ENCODE measurements at regions not wholly inside any gene's neighbourhood (a gene's known extent, or its start where the extent isn't known, plus 50 kb on each side); places are given as distances from the start of the nearest gene placed in this dataset.

DNA sequence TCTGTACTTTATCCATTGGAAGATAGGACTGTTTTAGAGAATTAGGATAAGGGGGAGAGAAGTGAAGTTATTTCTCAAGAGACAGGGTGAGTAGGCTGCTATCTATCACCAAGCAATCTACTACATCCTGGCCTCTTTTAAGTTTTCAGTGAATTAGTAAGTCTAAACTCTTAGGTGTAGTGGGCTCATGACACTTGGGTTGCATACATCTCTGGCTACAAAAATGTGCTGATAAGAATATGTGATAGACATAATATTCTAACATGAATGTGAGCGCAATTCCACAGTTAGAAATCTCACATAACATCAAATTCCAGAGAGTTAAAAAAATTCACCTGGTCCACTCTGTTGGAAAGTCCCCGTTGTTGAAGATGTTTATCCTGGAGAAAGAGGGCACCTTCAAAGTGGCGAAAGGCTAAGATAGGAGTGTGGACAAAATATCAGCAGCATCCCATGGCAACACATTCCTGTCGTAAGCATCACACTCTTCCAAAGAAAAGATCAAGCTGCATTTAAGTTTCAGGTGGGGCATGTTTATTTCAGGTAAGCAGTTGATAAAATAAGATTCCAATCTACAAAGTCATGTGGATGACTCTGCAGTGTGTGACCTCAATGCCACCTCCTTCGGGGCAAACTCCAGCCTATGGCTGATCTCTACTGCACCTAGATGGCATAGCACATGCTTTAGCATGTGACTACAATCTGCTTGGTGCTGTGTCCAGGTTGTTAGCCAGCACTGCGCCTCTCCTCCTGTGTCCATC, 111.7 kb upstream of the NEDD9 start:
- TF ChIP-seq, protein P1, sequence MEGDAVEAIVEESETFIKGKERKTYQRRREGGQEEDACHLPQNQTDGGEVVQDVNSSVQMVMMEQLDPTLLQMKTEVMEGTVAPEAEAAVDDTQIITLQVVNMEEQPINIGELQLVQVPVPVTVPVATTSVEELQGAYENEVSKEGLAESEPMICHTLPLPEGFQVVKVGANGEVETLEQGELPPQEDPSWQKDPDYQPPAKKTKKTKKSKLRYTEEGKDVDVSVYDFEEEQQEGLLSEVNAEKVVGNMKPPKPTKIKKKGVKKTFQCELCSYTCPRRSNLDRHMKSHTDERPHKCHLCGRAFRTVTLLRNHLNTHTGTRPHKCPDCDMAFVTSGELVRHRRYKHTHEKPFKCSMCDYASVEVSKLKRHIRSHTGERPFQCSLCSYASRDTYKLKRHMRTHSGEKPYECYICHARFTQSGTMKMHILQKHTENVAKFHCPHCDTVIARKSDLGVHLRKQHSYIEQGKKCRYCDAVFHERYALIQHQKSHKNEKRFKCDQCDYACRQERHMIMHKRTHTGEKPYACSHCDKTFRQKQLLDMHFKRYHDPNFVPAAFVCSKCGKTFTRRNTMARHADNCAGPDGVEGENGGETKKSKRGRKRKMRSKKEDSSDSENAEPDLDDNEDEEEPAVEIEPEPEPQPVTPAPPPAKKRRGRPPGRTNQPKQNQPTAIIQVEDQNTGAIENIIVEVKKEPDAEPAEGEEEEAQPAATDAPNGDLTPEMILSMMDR (IDR thresholded peaks at IDR 0.05; ENCODE audit: low read depth, low read length, missing control alignments): no peak
- no peak for DNase-seq (ENCODE audit: low read depth)
- H3K4me3 ChIP-seq (ENCODE audit: low read depth, low read length): no peak overlapping the region

DNA sequence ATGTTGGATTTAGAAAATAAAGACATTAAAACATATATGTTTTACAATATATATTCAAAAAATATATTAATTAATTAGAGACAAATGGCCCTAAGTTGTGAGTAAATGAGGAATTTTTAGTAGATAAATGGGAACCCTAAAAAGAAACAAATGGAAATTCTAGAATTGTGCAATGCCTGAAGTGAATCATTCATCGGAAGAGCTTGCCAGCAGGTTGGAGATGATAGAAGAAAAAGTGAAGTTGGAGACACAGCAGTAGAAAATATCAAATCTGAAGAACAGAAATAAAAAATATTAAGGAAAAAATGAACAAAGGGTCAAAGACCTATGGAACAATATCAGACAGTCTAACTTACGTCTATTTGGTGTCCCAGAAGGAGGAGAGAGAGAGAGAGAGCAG, 109.4 kb upstream of the NEDD9 start:
- no peak overlapping the region for H3K4me3 ChIP-seq (ENCODE audit: low read depth, low read length)
- no peak for DNase-seq (ENCODE audit: low read depth)
- TF ChIP-seq, protein P1 (IDR thresholded peaks at IDR 0.05; ENCODE audit: low read depth, low read length, missing control alignments): no peak

DNA sequence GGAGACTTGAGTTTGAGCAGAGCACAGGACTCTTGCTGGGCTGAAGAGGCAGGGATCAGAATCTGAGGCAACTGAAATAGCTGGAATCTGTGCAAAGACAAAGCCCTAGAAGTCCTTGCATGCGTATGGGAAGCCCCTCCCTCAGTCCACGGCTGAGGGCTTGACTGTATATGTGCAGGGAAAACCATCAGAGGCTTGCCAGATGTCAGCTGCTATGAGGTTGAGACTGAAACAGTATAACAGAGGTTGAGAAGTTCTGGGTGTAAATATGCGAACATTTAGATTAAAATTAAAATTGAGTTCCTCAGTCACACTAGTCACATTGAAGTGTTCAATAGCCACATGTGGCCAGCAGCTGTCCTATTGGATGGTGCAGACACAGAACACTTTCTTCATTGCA, 108.8 kb upstream of the NEDD9 start:
- TF ChIP-seq, protein P1 (IDR thresholded peaks at IDR 0.05; ENCODE audit: low read depth, low read length, missing control alignments): no peak
- no peak overlapping the region for H3K4me3 ChIP-seq (ENCODE audit: low read depth, low read length)

DNA sequence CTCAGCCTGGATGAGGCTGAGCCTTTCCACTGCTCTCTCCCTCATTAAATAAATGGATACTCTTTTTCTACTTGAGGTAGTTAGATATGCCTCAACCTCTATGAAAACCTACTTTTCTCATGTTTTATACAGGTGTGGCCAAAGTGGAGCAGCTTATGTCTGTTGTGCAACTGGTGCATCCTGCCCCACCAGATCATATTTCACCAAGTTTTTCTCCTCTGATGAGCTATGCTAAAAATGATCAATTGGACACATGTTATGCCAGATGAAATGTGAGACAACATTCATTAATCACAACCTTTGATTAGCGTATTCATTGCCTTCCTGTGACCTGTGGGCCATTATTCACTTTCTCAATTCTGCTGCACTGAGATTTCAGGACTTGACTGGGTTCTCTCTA, 106.9 kb upstream of the NEDD9 start:
- DNase-seq (ENCODE audit: low read depth): no peak
- no peak overlapping the region for H3K4me3 ChIP-seq (ENCODE audit: low read depth, low read length)
- TF ChIP-seq, protein P1 (IDR thresholded peaks at IDR 0.05; ENCODE audit: low read depth, low read length, missing control alignments): no peak

More for the DNA sequence above, 108.8 kb upstream of the NEDD9 start:
- no peak for DNase-seq (ENCODE audit: low read depth)

DNA sequence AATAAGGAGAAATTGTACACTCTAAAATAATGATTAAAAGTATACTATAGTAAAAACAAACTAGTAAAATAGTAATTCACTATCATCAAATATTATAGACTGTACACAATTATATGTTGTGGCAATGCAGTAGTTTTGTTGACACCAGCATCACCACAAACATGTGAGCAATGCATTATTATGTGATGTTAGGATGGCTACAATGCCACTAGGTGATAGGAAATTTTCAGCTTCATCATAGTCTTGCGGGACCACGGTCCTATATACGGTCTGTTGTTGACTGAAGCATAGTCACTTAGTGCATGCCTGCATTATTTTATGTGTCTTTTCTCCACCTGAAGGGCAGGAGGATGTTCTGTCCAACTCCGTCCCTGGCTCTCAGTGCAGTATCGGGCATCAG, 104.8 kb upstream of the NEDD9 start:
- TF ChIP-seq, protein P1 (IDR thresholded peaks at IDR 0.05; ENCODE audit: low read depth, low read length, missing control alignments): no peak
- no peak overlapping the region for H3K4me3 ChIP-seq (ENCODE audit: low read depth, low read length)

DNA sequence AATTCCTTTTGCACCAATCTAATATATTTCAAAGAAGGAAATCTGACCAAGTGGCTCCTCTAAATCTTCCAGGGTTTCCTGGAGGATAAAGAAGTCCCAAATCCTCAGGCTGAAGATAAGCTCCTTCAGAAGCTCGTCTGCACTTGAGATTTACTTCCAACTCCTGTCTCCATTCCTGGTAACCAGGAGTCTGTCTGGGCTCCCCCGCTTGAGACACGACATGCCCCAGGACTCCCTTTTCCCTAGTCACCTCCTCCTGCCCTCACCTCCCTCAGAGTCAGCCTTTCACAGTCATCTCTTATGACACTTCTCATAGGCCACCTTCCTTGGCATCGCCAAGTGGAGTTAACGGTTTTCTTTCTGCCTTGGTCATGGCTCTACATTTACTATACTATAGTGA, 103.4 kb upstream of the NEDD9 start:
- no peak overlapping the region for H3K4me3 ChIP-seq (ENCODE audit: low read depth, low read length)
- TF ChIP-seq, protein P1 (IDR thresholded peaks at IDR 0.05; ENCODE audit: low read depth, low read length, missing control alignments): no peak
- no peak for DNase-seq (ENCODE audit: low read depth)

More for the DNA sequence above, 104.8 kb upstream of the NEDD9 start:
- DNase-seq (ENCODE audit: low read depth): no peak

All from GM12864 (cell line).